ENCODE measurements at regions not wholly inside any gene's neighbourhood (a gene's known extent, or its start where the extent isn't known, plus 50 kb on each side); places are given as distances from the start of the nearest gene placed in this dataset.

- Histone ChIP-seq H4K20me1 (ENCODE audit: insufficient read depth, low read length) (no peaks in the 10 kb centered on the region), H3K4me2 (ENCODE audit: low read length) (peak overlapping the region; percentile 89), H3K27me3 (ENCODE audit: insufficient read depth, low read length) (peaks cover 28% of the 10 kb centered on the region), H3K4me1 (ENCODE audit: insufficient read depth, low read length) (peaks cover 7% of the 10 kb centered on the region), H3K36me3 (ENCODE audit: insufficient read depth, low read length) (no peaks in the 10 kb centered on the region), H3K79me2 (ENCODE audit: insufficient read depth, low read length) (no peaks in the 10 kb centered on the region), H3K4me3 (ENCODE audit: insufficient read depth, low read depth, low read length) (peak overlapping the region; percentile 55), H3K9me3 (ENCODE audit: insufficient read depth, low read depth, low read length) (no peaks in the 10 kb centered on the region), H3K27ac (ENCODE audit: low read depth, low read length) (no peak overlapping the region), H3K9ac (ENCODE audit: low read length) (peak overlapping the region; percentile 16), H2AFZ (ENCODE audit: low read depth, low read length) (peak overlapping the region; percentile 83)
- no peak for TF ChIP-seq CTCF (IDR thresholded peaks at IDR 0.05; ENCODE audit: insufficient read depth, low read depth, low read length)
- no peak for TF ChIP-seq EZH2 (IDR thresholded peaks at IDR 0.05; ENCODE audit: insufficient read depth, low read length)
- no peaks in the 10 kb centered on the region for H3K9me3 Mint-ChIP-seq (ENCODE audit: unreplicated experiment)
- DNase-seq (ENCODE audit: low read depth) (no peak), FAIRE-seq (no peak)
- peaks cover 12% of the 10 kb centered on the region for H3K27me3 Mint-ChIP-seq (ENCODE audit: low read depth, unreplicated experiment)
- H3K4me1 Mint-ChIP-seq (ENCODE audit: low read depth, unreplicated experiment): no peaks in the 10 kb centered on the region
- peak overlapping the region; percentile 81 for H3K4me3 Mint-ChIP-seq (ENCODE audit: unreplicated experiment)
- no peak overlapping the region for H3K27ac Mint-ChIP-seq (ENCODE audit: unreplicated experiment)
- H3K36me3 Mint-ChIP-seq (ENCODE audit: low read depth, unreplicated experiment): no peaks in the 10 kb centered on the region
Observed at GRCh38 chr13:94968757-94969086, 256.4 kb upstream of the SOX21 start.

DNA sequence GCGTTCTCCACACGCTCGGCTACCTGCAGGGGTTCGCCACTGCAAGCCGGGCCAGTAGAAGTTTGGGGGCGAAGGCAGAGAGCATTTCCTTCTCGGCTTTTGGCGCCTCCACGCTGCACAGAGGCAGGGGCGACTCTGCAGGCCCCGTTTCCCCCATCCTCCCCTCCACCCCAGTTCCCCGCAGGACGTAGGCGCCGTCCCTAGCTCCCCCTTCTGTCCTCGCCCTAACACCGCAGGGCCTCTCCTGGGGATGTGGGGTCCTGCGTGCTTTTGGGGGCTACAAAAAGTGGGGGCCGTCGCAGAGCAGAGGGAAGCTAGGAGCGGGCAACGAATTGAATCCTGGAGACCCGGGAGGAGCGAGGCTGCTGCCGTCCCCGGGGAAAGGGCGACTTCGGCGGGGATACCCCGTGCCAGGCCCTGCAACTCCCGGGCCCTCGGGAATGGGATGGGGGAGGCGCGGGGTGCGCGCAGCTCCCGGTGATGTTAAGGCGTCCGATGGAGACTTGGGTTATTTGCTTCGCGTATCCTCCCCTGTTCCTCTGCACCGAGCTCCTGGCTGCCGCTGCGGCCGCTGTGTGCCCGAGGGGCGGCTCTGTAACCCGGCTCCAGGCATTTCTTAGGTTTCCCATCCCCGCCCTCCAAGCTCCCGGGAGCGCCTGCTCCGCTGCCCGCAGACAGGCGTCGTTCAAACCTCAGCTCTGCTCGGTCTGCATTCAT is 255.9 kb upstream of the SOX21 start:
- Histone ChIP-seq H2AFZ (ENCODE audit: low read depth, low read length) (peak overlapping the region; percentile 83), H3K79me2 (ENCODE audit: insufficient read depth, low read length) (no peaks in the 10 kb centered on the region), H3K4me3 (ENCODE audit: insufficient read depth, low read depth, low read length) (peak overlapping the region; percentile 55), H3K9me3 (ENCODE audit: insufficient read depth, low read depth, low read length) (no peaks in the 10 kb centered on the region), H3K27me3 (ENCODE audit: insufficient read depth, low read length) (peaks cover 24% of the 10 kb centered on the region), H3K4me1 (ENCODE audit: insufficient read depth, low read length) (peaks cover 7% of the 10 kb centered on the region), H3K4me2 (ENCODE audit: low read length) (peak overlapping the region; percentile 89), H3K9ac (ENCODE audit: low read length) (peak overlapping the region; percentile 16), H4K20me1 (ENCODE audit: insufficient read depth, low read length) (no peaks in the 10 kb centered on the region), H3K36me3 (ENCODE audit: insufficient read depth, low read length) (no peaks in the 10 kb centered on the region), H3K27ac (ENCODE audit: low read depth, low read length) (no peak overlapping the region)
- TF ChIP-seq EZH2 (IDR thresholded peaks at IDR 0.05; ENCODE audit: insufficient read depth, low read length): peak; percentile 68
- no peak for TF ChIP-seq CTCF (IDR thresholded peaks at IDR 0.05; ENCODE audit: insufficient read depth, low read depth, low read length)
- Mint-ChIP-seq H3K4me1 (ENCODE audit: low read depth, unreplicated experiment) (no peaks in the 10 kb centered on the region), H3K27me3 (ENCODE audit: low read depth, unreplicated experiment) (peaks cover 15% of the 10 kb centered on the region), H3K36me3 (ENCODE audit: low read depth, unreplicated experiment) (no peaks in the 10 kb centered on the region), H3K27ac (ENCODE audit: unreplicated experiment) (no peak overlapping the region), H3K9me3 (ENCODE audit: unreplicated experiment) (no peaks in the 10 kb centered on the region), H3K4me3 (ENCODE audit: unreplicated experiment) (peak overlapping the region; percentile 81)
- no peak for FAIRE-seq
- no peak for DNase-seq (ENCODE audit: low read depth)
